H9 (cell line): ENCODE measurements at regions not wholly inside any gene's neighbourhood (a gene's known extent, or its start where the extent isn't known, plus 50 kb on each side); places are given as distances from the start of the nearest gene placed in this dataset.

Experiments used
- DNase-seq: peaks from one replicate; pipeline ENCODE4 v3.0.0-alpha.2; 2017
- H2AFZ ChIP-seq: one replicate; pipeline ENCODE4 v1.6.1; 2013; ENCODE audit warnings: mild to moderate bottlenecking, low read length, control low read depth, moderate library complexity
- H2AK5ac ChIP-seq: 2 replicates; pipeline ENCODE4 v1.6.1; 2013; ENCODE audit warnings: low read length, control low read depth, mixed read lengths; ENCODE audit not compliant: insufficient read length
- H2BK120ac ChIP-seq: one replicate; pipeline ENCODE4 v1.6.1; 2013; ENCODE audit warnings: low read depth, mild to moderate bottlenecking, low read length, control low read depth, inconsistent platforms; ENCODE audit not compliant: poor library complexity, severe bottlenecking
- H2BK12ac ChIP-seq: 2 replicates; pipeline ENCODE4 v1.6.1; 2013; ENCODE audit warnings: low read length, control low read depth, mixed read lengths, low read depth; ENCODE audit not compliant: insufficient read length
- H2BK15ac ChIP-seq: 2 replicates; pipeline ENCODE4 v1.6.1; 2013; ENCODE audit warnings: low read depth, low read length, control low read depth
- H2BK20ac ChIP-seq: one replicate; pipeline ENCODE4 v1.6.1; 2013; ENCODE audit warnings: low read depth, mild to moderate bottlenecking, low read length, control low read depth, inconsistent platforms; ENCODE audit not compliant: poor library complexity, severe bottlenecking
- H2BK5ac ChIP-seq: 2 replicates; pipeline ENCODE4 v1.6.1; 2013; ENCODE audit warnings: low read length, control low read depth, mixed read lengths; ENCODE audit not compliant: insufficient read length
- H3K14ac ChIP-seq: 2 replicates; pipeline ENCODE4 v1.6.1; 2013; ENCODE audit warnings: low read length, control low read depth; ENCODE audit not compliant: insufficient read depth
- H3K18ac ChIP-seq: 2 replicates; pipeline ENCODE4 v1.6.1; 2013; ENCODE audit warnings: low read depth, mild to moderate bottlenecking, mixed read lengths, low read length, control low read depth; ENCODE audit not compliant: insufficient read length
- H3K23ac ChIP-seq: 2 replicates; pipeline ENCODE4 v1.6.1; 2013; ENCODE audit warnings: low read length, control low read depth, mixed read lengths, low read depth; ENCODE audit not compliant: insufficient read length
- H3K23me2 ChIP-seq: 2 replicates; pipeline ENCODE4 v1.6.1; 2013; ENCODE audit warnings: low read depth, mild to moderate bottlenecking, mixed read lengths, low read length, control low read depth; ENCODE audit not compliant: insufficient read length, poor library complexity, severe bottlenecking
- H3K27ac ChIP-seq: 2 replicates; pipeline ENCODE4 v1.5.1; 2013; ENCODE audit warnings: low read length, control low read depth, mixed read lengths, low read depth; ENCODE audit not compliant: insufficient read length
- H3K27me3 ChIP-seq: 2 replicates; pipeline ENCODE4 v1.6.1; 2013; ENCODE audit warnings: low read length, control low read depth, inconsistent platforms; ENCODE audit not compliant: insufficient read depth
- H3K4ac ChIP-seq: 2 replicates; pipeline ENCODE4 v1.6.1; 2013; ENCODE audit warnings: low read depth, mild to moderate bottlenecking, control low read depth, inconsistent platforms, low read length, moderate library complexity
- H3K4me1 ChIP-seq: 2 replicates; pipeline ENCODE4 v1.6.1; 2013; ENCODE audit warnings: low read length, control low read depth, inconsistent platforms; ENCODE audit not compliant: insufficient read depth
- H3K4me2 ChIP-seq: 2 replicates; pipeline ENCODE4 v1.6.1; 2013; ENCODE audit warnings: low read length, control low read depth, mixed read lengths; ENCODE audit not compliant: insufficient read length, insufficient read depth
- H3K56ac ChIP-seq: 2 replicates; pipeline ENCODE4 v1.6.1; 2013; ENCODE audit warnings: low read depth, mild to moderate bottlenecking, mixed read lengths, low read length, control low read depth; ENCODE audit not compliant: insufficient read length
- H3K79me1 ChIP-seq: 2 replicates; pipeline ENCODE4 v1.6.1; 2013; ENCODE audit warnings: low read depth, mild to moderate bottlenecking, moderate library complexity, low read length, control low read depth, inconsistent platforms; ENCODE audit not compliant: insufficient read depth, poor library complexity, severe bottlenecking
- H3K79me2 ChIP-seq: 2 replicates; pipeline ENCODE4 v1.6.1; 2013; ENCODE audit warnings: low read length, control low read depth, inconsistent platforms; ENCODE audit not compliant: insufficient read depth
- H3K9ac ChIP-seq: 2 replicates; pipeline ENCODE4 v1.6.1; 2013; ENCODE audit warnings: low read length, control low read depth, mixed read lengths; ENCODE audit not compliant: insufficient read length; ENCODE audit errors: extremely low read depth
- H3K9me3 ChIP-seq: one replicate; pipeline ENCODE4 v1.6.1; 2013; ENCODE audit warnings: low read depth, low read length, inconsistent platforms; ENCODE audit not compliant: control insufficient read depth
- H3T11ph ChIP-seq: one replicate; pipeline ENCODE4 v1.6.1; 2013; ENCODE audit warnings: mild to moderate bottlenecking, low read length, control low read depth, inconsistent platforms
- H4K20me1 ChIP-seq: one replicate; pipeline ENCODE4 v1.6.1; 2013; ENCODE audit not compliant: control insufficient read depth, insufficient read length, insufficient read depth
- H4K5ac ChIP-seq: 2 replicates; pipeline ENCODE4 v1.6.1; 2013; ENCODE audit warnings: low read depth, mild to moderate bottlenecking, mixed read lengths, low read length, control low read depth; ENCODE audit not compliant: insufficient read length
- H4K8ac ChIP-seq: replicated peaks from 2 replicates; pipeline ENCODE4 v1.6.1; 2013; ENCODE audit warnings: low read length, control low read depth, mixed read lengths, low read depth; ENCODE audit not compliant: insufficient read length
- H4K91ac ChIP-seq: 2 replicates; pipeline ENCODE4 v1.6.1; 2013; ENCODE audit warnings: low read depth, mild to moderate bottlenecking, moderate library complexity, mixed read lengths, low read length, control low read depth; ENCODE audit not compliant: insufficient read length
- H3K27ac Mint-ChIP-seq, 3 experiments: 2 replicates in 2 of 3; 3 replicates in 1 of 3; pipeline ENCODE4 v1.8.0; 2020 to 2021; ENCODE audit warnings: mixed read lengths in 3 of 3, mild to moderate bottlenecking in 1 of 3, moderate library complexity in 1 of 3
- H3K27me3 Mint-ChIP-seq: 2 replicates; pipeline ENCODE4 v1.8.0; 2021; ENCODE audit warnings: low read depth, mild to moderate bottlenecking, moderate library complexity, mixed read lengths
- H3K36me3 Mint-ChIP-seq, 3 experiments: 2 replicates in 2 of 3; 3 replicates in 1 of 3; pipeline ENCODE4 v1.8.0; 2020 to 2021; ENCODE audit warnings: low read depth in 3 of 3, mixed read lengths in 3 of 3; ENCODE audit not compliant: insufficient read depth in 1 of 3
- H3K4me1 Mint-ChIP-seq, 2 experiments: 2 replicates each; pipeline ENCODE4 v1.8.0; 2020; ENCODE audit warnings: mixed read lengths in 2 of 2
- H3K4me3 Mint-ChIP-seq, 2 experiments: 2 replicates in 1 of 2; 3 replicates in 1 of 2; pipeline ENCODE4 v1.8.0; 2020 to 2021; ENCODE audit warnings: mild to moderate bottlenecking in 2 of 2, mixed read lengths in 2 of 2, moderate library complexity in 1 of 2
- H3K9me3 Mint-ChIP-seq, 2 experiments: 2 replicates in 1 of 2; 3 replicates in 1 of 2; pipeline ENCODE4 v1.8.0; 2020; ENCODE audit warnings: mild to moderate bottlenecking in 2 of 2, mixed read lengths in 2 of 2, moderate library complexity in 1 of 2
- WGBS: extraction: QIAGEN DNeasy Blood & Tissue Kit; methylation state at CpG from one replicate; pipeline ENCODE4 v1.1.7; 2013; ENCODE audit warnings: missing lambda C conversion rate, low lambda C conversion rate, mixed read lengths; ENCODE audit not compliant: insufficient read length; ENCODE audit errors: extremely low coverage; 5-methylcytosine and 5-hydroxymethylcytosine counted together
- TF ChIP-seq, protein P1 (sequence below): fragments of 200-600 bp; sonication (generic); conservative IDR thresholded peaks from 3 replicates; pipeline ENCODE4 v1.8.0; 2021; ENCODE audit warnings: antibody characterized with exemption, mild to moderate bottlenecking

DNA sequence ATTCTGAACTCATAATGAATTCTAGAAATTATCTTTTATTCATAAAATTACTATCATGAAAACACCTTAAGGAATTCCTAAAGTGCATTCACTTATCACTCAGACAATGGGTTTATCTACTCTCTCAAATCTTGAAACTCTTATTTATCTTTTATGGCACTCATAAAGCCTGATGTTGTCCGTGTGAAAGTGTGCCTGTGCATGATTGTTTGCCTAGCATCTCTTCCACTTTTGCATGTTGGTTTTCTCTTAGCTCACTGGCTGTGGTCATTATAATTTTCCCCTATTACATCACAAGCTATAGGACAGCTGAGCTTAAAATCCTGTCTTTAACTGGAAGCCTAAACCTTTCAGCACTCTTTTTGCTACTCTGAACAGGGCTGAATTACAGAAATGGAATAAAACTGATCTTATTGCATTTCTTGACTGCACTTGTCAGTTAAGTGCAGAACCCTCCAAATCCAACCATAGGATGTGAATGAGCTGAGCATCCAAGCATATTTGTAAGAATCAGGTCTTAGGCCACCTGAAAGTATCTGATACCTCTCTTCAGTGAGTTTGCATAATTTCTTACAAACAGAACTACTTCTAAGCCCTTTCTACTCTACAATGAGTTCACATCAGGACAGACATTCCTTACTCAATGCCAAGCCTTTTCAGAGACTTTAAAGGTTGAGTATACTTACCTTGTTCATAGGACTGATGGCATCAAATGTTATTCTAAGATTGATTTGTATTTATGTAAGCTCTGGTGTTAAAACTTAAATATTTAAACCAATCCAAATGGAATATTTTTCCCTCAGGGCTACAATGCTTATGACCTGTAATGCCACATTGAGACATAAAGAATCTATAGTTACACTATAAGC is 221.2 kb upstream of the KITLG start:
- Histone ChIP-seq H3K79me1 (no peaks in the 10 kb centered on the region), H2BK15ac (no peak overlapping the region), H3K23ac (no peak overlapping the region), H3K79me2 (no peaks in the 10 kb centered on the region), H3K4ac (no peak overlapping the region), H2AK5ac (no peak overlapping the region), H3K9ac (no peak overlapping the region), H3K23me2 (no peaks in the 10 kb centered on the region), H4K5ac (no peak overlapping the region), H4K8ac (no peak overlapping the region), H3K27ac (no peak overlapping the region), H3K56ac (no peak overlapping the region), H2BK120ac (no peak overlapping the region), H2BK20ac (no peak overlapping the region), H4K20me1 (no peaks in the 10 kb centered on the region), H2AFZ (no peak overlapping the region), H3K14ac (no peak overlapping the region), H2BK12ac (no peak overlapping the region), H3K4me2 (no peak overlapping the region), H3K4me1 (no peaks in the 10 kb centered on the region), H3K18ac (no peak overlapping the region), H3T11ph (no peak overlapping the region), H3K9me3 (no peaks in the 10 kb centered on the region), H4K91ac (no peak overlapping the region), H2BK5ac (no peak overlapping the region), H3K27me3 (no peaks in the 10 kb centered on the region)
- no peak overlapping the region for H3K4me3 Mint-ChIP-seq
- no peak overlapping the region for H3K27ac Mint-ChIP-seq
- H3K9me3 Mint-ChIP-seq = peaks cover 0 to 3% of the 10 kb centered on the region in 2 experiments; a peak in 1 of 5 replicates
- WGBS = no CpG with 5 or more reads among the region's 1 CpG
- DNase-seq = no peak
- no peaks in the 10 kb centered on the region for H3K4me1 Mint-ChIP-seq
- TF ChIP-seq, protein P1, sequence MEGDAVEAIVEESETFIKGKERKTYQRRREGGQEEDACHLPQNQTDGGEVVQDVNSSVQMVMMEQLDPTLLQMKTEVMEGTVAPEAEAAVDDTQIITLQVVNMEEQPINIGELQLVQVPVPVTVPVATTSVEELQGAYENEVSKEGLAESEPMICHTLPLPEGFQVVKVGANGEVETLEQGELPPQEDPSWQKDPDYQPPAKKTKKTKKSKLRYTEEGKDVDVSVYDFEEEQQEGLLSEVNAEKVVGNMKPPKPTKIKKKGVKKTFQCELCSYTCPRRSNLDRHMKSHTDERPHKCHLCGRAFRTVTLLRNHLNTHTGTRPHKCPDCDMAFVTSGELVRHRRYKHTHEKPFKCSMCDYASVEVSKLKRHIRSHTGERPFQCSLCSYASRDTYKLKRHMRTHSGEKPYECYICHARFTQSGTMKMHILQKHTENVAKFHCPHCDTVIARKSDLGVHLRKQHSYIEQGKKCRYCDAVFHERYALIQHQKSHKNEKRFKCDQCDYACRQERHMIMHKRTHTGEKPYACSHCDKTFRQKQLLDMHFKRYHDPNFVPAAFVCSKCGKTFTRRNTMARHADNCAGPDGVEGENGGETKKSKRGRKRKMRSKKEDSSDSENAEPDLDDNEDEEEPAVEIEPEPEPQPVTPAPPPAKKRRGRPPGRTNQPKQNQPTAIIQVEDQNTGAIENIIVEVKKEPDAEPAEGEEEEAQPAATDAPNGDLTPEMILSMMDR = no peak
- no peaks in the 10 kb centered on the region for H3K27me3 Mint-ChIP-seq
- no peaks in the 10 kb centered on the region for H3K36me3 Mint-ChIP-seq
